ENCODE measurements at regions not wholly inside any gene's neighbourhood (a gene's known extent, or its start where the extent isn't known, plus 50 kb on each side); places are given as distances from the start of the nearest gene placed in this dataset.

GRCh38 chr9:13879981-13880380 is 434.0 kb downstream of the NFIB start:
- TF ChIP-seq CTCF (IDR thresholded peaks at IDR 0.05) (no peak), ZFX (IDR thresholded peaks at IDR 0.05; ENCODE audit: borderline replicate concordance) (no peak)
- H3K27ac ChIP-seq: no peak overlapping the region

- TF ChIP-seq ZFX (IDR thresholded peaks at IDR 0.05; ENCODE audit: borderline replicate concordance): no peak
- no peak for TF ChIP-seq CTCF (IDR thresholded peaks at IDR 0.05)
These were observed 434.9 kb downstream of the NFIB start for GRCh38 chr9:13879011-13879410.

GRCh38 chr9:13878241-13878711 is 435.7 kb downstream of the NFIB start:
- TF ChIP-seq ZFX (IDR thresholded peaks at IDR 0.05; ENCODE audit: borderline replicate concordance) (no peak), CTCF (IDR thresholded peaks at IDR 0.05) (no peak)
- no peak overlapping the region for H3K27ac ChIP-seq

More at GRCh38 chr9:13879011-13879410, 434.9 kb downstream of the NFIB start:
- H3K27ac ChIP-seq: no peak overlapping the region

- no peak overlapping the region for H3K27ac ChIP-seq
- TF ChIP-seq ZFX (IDR thresholded peaks at IDR 0.05; ENCODE audit: borderline replicate concordance) (no peak), CTCF (IDR thresholded peaks at IDR 0.05) (no peak)
These were observed 437.2 kb downstream of the NFIB start for GRCh38 chr9:13876741-13877140.

GRCh38 chr9:13873203-13873602 is 440.7 kb downstream of the NFIB start:
- TF ChIP-seq CTCF (IDR thresholded peaks at IDR 0.05) (no peak), ZFX (IDR thresholded peaks at IDR 0.05; ENCODE audit: borderline replicate concordance) (no peak)
- no peak overlapping the region for H3K27ac ChIP-seq

DNA sequence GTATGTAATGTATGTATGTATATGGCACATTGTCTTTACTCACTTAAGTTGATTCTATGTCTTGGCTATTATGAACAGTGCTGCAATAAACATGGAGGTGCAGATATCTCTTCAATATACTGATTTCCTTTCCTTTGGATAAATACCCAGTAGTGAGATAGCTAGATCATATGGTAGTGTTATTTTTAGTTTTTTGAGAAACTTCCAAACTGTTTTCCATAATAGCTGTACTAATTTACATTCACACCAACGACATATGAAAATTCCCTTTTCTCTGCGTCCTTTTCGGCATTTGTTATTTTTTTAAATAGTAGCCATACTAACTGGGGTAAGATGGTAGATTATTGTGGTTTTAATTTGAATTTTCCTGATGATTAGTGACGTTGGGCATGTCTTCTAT is 445.6 kb downstream of the NFIB start:
- no peak overlapping the region for H3K27ac ChIP-seq
- TF ChIP-seq ZFX (IDR thresholded peaks at IDR 0.05; ENCODE audit: borderline replicate concordance): no peak
- no peak for TF ChIP-seq CTCF (IDR thresholded peaks at IDR 0.05)

DNA sequence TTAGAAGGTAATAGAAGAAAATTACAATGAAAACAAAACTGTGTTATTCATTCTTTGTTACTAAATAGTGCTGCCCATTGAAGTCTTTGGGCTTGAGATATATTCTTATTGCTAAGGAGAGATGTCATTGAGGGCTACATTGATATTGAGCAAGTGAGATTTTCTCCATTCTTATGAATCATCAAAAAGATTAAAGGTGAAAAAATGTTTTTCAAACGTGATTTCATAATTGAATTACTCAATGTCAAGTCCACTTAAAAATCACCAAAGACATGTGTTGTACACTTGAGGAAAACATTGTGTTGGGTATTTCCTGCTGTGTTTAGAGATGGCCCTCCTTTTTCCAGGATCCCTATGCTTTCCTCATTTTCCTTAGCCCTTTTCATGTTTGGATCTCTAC is 448.1 kb downstream of the NFIB start:
- no peak overlapping the region for H3K27ac ChIP-seq
- no peak for TF ChIP-seq ZFX (IDR thresholded peaks at IDR 0.05; ENCODE audit: borderline replicate concordance)
- TF ChIP-seq CTCF (IDR thresholded peaks at IDR 0.05): no peak
